HT-29 (cell line): ENCODE measurements at regions not wholly inside any gene's neighbourhood (a gene's known extent, or its start where the extent isn't known, plus 50 kb on each side); places are given as distances from the start of the nearest gene placed in this dataset.
"Not testable (repeated sequence)": the region's sequence is repeated elsewhere in the genome, so short reads cannot be mapped to it uniquely, and the experiment has no call there.

Source experiments
- DNase-seq: peaks from one replicate; pipeline ENCODE4 v3.0.0-alpha.2; 2015; ENCODE audit warnings: low spot score

DNA sequence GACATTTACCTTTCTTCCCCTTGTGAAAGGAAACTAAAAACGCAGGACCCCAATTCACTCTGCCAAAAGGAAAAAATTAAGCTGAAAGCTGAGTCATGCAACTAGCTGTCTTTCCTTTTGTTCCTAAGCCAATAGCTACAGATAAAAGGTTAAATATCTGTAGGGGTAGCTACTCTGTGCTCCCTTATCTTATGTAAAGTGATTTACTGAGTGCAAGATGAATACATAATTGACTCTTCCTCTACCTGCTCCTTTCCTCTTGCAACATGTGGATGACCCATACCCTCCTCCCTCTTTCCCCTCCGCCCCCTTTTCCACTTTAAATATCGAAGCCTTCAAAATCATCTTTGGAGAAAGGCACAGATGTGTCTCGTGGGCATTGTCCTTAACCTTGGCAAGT lies 68.0 kb upstream of the ZNF157 start:
- DNase-seq: no peak

DNA sequence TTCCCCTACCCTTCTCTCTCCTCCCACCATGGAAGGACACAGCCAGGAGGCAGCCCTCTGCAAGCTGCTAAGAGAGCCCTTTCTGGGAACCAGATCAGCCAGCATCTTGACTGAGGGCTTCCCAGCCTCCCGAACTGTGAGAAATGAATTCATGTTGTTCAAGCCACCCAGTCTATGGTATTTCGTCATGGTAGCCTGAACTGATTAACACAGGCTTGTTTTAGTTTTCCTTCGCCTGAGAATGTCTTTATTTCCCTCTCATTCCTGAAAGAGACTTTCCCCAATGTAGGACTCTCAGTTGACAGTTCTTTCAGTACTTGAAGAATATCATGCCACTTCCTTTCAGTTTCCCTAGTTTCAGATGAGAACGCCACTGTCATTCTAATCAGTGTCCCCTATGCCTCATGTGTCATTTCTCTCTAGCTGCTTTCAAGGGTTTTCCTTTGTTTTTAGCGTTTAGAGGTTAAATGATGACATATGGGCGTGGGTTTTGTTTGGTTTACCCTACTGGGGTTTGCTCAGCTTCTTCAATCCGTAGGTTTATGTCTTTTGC lies 63.8 kb upstream of the ZNF157 start:
- not testable (repeated sequence) for DNase-seq

DNA sequence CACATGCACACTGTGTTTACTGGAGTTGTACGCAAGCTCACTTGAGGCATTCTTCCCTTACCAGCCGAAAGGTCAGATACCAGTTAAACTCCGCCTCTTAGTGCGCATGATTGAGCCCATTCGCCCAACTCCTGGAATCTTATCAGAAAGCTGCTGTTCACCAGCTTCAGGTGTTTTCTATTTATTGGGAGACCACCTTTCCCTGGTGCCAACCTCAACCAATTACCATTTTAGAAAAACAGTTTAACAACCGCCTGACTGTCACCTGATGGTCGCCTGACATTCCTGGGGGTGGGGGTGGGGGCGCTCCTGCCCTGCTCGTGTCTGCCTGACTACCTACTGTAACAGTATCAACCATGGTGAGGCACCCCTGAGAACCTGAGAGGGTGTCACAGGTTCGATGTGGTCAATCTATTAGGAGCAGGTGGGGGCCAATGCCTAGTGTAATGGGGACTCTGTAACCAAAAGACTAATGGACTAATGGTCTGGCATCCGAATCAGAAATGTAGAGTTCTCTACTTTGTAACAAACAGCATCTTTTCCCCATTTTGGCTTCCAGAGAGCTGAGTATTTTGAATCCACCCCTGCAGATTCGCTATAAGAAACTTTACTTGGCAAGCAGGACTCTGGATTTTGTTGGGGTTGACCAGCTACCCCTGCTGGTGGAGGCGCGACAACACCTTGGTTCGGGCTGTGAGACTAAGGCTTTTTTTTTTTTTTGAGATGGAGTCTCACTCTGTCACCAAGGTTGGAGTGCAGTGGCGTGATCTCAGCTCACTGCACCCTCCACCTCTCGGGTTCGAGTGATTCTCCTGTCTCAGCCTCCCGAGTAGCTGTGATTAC lies 58.2 kb upstream of the ZNF157 start:
- peak; percentile 69 for DNase-seq

DNA sequence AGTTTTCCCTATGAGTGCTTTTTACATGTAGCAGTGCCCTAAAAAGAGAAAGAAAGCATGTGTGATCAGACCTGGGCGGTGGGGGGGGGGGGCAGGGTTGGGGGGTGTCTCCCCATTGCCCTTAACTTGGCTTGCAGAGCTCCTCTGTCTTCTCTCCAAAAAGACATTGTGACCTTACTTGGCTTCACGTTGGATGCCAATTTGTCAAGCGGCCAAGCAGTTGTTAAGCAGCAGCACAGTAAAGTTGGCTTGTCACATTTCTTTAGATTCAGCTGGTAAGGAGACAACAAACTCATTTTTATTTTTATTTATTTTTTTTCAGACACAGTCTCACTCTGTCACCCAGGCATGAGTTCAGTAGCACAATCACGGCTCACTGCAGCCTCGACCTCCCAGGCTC lies 57.3 kb upstream of the ZNF157 start:
- DNase-seq: no peak

DNA sequence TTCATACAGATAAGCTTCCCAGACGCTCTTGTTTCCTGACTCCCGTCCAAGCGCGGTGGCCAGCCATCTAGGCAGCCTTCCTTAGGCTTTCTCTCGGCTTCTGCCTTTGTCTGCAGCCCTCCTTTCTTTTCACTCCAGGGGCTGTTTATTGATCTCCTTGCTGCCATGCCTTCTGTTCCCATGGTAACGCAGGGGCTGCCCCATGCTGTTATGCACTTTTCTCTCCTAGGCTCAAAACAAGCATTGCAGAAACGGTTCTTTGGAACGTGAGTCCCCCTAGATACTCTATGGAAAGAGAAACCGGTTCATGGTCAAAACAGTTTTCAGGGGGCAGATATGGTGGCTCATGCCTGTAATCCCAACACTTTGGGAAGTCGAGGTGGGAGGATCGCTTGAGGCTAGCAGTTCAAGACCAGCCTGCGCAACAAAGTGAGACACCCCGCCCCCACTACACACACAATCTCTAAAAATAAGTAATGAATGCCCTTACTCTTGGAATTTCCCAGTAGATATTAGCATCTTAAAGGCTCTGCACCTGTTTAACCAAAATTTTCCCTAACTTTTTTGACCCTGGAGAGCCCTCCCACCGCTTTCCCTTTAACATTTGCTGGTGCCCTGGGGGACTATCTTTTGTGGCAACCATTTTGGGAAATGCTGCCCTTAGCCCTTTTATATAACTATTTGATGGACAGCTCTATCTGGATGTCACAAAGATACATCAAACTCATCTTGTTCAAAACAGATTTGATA lies 53.9 kb upstream of the ZNF157 start:
- no peak for DNase-seq
